G401 (cell line): ENCODE measurements at regions not wholly inside any gene's neighbourhood (a gene's known extent, or its start where the extent isn't known, plus 50 kb on each side); places are given as distances from the start of the nearest gene placed in this dataset.
"Not testable (repeated sequence)": the region's sequence is repeated elsewhere in the genome, so short reads cannot be mapped to it uniquely, and the experiment has no call there.

Experiments
- DNase-seq: peaks from one replicate; pipeline ENCODE4 v3.0.0-alpha.2; 2015; ENCODE audit warnings: low spot score
- in situ Hi-C: cut with HindIII; loops from 2 replicates; pipeline ENCODE4 v1.10.0; 2016; ENCODE audit warnings: low sequenced_read_pairs, mixed read lengths

DNA sequence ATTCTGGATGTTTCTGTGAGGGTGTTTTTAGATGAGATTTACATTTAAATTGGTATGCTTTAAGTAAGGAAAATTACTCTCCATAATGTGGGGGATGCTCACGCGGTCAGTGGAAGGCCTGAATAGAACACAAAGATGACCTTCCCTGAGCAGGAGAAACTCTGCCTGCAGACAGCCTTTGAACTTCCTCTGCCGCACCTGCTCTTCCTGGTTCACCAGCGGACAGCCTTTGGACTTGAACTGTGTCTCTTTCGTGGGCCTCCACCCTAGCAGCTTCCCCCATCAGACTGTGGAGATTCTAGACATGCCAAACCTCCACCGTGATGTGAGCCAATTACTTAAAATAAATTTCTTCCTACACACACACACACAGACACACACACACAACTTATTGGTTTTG lies 210.7 kb downstream of the EFCAB11 start:
- in situ Hi-C loops = no loop called here
- no peak for DNase-seq

DNA sequence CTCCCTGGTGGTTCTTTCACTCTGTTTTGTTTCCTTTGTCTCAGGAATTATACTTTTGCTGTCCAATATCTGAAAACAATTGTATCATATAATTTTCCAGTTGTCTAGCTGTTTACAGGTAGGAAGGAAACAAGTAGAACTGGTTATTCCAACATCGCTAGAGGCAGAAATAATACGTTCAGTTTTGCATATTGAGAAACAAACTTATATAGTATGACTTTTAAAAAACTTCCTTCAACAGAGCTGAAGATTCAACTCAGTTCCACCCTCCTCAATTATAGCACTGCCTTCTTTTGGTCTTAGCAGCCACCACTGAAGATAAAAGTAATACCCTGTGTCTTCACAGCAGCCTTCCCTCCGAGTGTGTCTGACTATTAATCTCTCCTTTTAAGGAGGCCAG lies 214.3 kb downstream of the EFCAB11 start:
- in situ Hi-C loops = no loop called here
- no peak for DNase-seq

DNA sequence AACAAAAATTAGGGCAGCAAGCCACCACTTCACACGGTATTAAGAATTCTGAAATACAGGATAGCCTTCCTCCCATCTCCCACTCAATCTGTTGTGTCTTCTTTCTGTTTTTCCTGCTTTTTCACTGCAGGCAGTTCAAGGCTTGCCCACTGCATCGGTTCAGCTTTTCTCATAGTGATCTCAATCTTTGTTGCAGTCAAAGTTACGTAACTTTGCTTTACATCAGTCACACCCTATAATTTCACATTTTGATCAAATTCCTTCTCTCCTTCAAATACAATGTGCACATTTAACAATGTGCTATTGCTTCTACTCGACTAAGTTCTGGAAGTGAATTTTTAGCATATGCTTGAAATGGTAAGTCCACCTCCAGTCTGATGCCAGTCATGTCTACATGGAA lies 217.6 kb downstream of the EFCAB11 start:
- in situ Hi-C loops = no loop called here
- no peak for DNase-seq

DNA sequence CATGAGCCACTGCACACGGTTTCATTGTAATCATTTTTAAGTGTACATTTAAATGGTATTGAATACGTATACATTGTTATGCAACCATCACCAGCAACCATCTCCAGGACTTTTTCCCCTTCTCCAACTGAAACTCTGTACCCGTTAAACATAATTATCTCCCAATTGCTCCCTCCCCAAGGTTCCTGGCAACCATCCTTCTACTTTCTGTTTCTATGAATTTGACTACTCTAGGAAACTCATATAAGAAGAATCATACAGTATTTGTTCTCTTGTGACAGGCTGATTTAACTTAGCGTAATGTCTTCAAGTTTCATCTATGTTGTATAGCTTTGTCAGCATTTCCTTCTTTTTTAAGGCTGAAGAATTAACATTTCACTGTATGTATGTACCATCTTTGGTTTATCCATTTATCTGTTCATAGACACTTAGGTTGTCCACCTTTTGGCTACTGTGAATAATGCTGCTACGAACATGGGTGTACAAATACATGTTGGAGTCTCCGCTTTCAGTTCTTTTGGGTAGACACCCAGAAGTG lies 223.1 kb downstream of the EFCAB11 start:
- in situ Hi-C loops = no loop called here
- no peak for DNase-seq

DNA sequence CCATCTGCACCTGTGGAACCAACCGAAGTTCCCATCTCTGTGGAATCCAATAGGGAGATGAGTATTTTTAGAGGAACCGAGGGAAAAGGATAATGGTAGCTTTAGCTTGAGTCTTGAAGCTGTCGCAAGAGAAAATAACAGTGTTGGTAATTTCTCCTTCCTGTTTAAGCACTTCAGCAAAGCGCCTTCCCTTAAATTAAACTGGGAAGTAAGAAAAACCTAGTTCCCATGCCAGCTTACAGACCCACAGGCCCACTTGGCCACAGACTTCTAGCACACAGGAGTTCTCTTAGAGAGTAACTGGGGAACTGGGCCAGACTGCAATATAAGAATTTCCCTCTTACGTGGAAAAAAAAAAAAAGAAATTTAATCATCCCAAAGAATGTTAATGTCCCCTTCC lies 223.8 kb downstream of the EFCAB11 start:
- no peak for DNase-seq
- in situ Hi-C loops = no loop called here

DNA sequence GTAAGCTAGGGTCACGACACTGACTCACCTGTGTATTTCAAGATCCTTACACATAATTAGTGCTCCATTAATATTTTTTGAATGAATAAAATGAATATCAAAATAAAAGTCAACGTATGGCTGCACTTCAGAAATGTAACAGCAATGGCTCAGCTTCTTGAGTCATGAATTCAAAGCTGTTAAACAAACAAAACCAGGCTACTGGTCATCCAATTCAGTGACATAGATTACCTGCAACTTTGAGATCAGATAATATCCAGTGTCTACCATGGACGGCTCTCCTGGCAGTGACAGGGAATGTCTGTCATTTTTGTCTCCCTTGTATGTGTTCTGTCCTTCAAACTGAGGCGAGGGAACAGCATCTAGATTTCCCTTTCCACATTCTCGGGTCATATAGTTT lies 225.6 kb downstream of the EFCAB11 start:
- in situ Hi-C loops = no loop called here
- DNase-seq = no peak

DNA sequence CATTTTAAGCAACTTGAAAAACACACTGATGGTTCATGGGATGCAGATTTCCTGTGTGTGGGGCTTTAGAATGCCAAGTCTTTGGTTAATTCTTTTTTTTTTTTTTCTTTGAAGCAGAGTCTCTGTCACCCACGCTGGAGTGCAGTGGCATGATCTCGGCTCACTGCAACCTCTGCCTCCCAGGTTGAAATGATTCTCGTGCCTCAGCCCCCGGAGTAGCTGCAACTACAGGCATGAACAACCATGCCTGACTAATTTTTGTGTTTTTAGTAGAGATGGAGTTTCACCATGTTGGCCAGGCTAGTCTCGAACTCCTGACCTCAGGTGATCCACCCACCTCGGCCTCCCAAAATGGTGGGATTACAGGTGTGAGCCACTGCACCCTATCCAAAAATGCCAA lies 228.3 kb downstream of the EFCAB11 start:
- DNase-seq, in situ Hi-C loops: not testable (repeated sequence)

DNA sequence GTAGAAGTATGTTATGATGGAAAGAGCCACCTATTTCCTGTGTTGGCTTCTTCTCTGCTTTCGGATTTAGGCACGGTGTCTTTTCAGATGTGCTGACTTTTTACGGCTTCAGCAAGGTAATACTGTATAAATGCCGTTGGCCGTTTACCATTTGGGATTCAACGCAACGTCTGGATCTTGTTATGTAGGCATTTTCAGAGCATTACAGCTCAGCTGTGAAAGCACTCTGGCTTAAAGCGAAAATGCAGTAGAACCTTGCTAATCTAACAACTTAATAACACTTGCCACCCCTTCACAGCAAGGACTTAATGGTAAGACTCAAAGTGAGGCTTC lies 229.9 kb downstream of the EFCAB11 start:
- in situ Hi-C loops = no loop called here
- DNase-seq = no peak

DNA sequence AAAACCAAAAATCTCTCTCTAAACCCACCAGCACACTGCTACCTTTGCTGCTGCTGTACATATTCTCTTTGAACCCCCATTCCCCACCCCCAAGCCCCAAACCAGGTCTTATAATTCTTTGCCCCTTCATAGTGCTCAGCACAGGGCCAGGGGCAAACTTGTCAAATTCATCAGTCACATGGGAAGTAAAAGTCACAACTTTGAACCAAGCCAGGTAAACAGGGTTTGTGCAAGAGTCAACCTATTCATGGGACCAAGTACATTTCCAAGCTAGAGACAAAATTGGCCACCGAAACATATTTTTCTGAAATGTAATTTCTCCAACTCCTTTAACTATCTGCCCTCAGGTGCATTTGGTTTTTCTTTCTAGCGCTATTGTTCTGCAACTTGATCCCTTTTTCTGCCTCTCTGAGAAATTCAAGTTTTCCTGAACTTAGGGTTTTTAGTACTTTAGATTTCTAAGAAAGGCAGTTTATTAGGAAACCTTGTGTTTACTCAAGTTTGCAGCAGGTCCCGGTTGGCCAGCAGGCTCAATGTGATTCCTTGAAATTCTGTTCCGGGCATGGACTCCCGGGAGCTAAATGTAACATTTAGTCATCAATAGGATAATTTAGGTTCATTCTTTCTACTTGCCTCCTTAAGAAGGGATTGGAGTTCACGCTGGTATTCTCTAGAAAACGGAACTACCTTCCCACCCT lies 230.5 kb downstream of the EFCAB11 start:
- in situ Hi-C loops = no loop called here

DNA sequence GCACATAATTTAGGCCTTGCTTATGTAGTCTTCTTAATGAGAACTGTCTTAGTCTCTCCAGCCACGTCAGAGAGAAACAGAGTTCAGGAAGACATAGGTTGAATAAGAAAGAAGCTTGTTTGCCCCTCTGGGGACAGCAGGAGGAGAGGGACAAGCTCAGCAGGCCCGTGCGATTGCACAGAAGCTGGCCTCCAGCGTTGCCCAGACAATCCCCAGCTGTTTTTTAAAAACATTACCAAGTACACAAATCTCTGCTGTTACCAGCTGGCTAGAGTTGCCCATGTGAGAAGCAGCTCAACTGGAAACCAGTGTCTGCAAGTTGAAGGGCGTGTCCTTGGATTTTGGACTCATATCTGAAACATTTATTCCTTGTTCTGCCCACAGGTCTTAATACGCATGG lies 232.6 kb downstream of the EFCAB11 start:
- in situ Hi-C loops = no loop called here
- DNase-seq = no peak

More for the DNA sequence above, 230.5 kb downstream of the EFCAB11 start:
- DNase-seq = no peak

DNA sequence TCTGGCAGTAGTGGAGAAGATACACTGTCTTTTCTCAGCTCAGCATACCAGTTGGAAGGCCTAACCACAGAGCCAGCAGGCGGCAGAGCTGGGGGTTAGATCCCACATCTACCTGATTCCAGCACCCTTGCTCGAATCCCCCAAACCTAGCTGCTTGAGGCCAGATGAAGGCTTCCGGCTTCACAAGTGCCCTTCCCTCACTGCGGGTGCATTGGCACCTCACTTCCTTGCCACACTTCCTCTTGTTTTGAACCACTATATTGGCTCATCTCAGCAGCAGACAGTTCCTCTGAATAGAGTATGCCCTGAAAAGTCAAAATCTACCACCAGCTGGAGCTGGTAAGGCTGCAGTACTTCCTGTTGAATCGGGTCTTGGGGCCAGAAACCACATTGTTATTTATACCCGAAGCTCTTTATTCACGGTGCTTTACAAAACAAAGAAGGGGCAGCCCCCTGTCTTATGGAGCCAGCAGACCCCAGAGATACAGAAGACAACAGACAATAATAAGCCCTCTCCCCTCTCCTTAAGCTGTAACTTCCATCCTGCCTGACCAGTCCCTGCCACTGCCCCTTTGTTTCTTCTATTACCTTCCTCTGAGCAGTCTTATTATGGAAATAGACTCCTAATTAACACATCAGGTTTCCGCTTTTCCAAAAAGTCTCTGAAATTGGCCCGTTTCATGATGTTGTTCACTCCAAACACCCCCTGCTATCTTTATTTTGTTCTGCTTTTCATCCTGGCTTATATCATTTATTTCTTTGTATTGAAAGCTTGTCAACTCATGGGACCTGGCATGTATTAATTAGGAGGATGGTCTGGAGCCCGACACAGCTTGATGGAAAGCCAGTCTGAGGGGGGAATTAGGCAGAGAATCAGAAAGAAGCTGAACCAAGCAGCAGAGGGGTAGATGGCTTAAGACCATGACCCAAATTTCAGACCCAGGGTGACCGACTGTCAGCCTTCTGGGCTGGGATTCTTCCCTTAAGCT lies 233.5 kb downstream of the EFCAB11 start:
- in situ Hi-C loops = no loop called here
- no peak for DNase-seq

DNA sequence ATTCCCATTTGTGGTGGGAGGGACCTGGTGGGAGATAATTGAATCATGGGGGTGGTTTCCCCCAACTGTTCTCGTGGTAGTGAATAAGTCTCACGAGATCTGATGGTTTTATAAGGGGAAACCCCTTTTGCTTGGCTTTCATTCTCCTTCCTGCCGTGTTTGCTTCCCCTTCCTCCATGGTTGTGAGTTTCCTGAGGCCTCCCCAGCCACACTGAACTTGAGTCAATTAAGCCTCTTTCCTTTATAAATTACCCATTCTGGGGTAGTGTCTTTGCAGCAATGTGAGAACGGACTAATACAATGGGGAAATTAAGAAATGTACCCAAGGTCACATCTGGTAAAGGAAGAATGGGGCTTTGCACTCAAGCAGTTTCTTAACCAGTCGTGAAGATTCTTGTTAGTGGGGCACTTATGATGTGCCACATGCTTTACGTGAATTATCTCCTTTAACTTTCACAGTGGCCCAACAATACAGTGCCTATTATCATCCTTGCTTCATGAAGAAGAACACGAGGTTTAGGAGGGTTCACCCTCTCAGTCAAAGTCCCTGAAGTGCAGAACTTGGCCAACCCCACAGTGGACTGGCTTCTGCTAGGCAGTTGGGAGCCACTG lies 234.3 kb downstream of the EFCAB11 start:
- DNase-seq = no peak
- in situ Hi-C loops = no loop called here

DNA sequence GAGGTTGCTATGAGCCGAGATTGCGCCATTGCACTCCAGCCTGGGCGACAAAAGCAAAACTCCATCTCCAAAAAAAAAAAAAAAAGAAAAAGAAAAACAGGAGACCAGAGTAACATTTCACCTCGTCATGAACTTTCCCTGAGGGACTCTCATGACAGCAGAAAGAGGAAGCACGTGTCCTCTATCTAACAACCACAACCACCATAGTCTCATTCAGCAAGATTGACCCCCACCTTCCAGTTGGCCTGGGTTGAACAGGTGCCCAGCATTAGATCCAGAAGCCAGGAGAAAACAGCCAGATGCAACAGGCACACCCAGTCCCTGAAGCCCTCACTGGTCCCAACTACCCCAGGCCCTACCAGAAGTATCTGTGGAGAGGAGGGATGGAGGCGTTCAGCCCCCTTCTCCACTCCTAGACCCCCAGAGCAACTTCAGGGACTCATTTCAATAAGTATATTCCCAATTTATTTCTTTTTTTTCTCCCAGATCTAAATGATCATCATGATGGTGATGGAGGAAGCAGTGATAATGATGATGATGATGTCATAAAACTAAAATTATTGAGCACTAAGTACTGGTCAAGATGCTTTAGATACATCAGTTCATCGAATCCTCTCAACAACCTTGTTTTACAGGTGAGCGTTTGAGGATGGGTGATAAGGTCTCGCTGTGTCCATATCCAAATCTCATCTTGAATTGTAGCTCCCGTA lies 235.0 kb downstream of the EFCAB11 start:
- no peak for DNase-seq
- in situ Hi-C loops = no loop called here

DNA sequence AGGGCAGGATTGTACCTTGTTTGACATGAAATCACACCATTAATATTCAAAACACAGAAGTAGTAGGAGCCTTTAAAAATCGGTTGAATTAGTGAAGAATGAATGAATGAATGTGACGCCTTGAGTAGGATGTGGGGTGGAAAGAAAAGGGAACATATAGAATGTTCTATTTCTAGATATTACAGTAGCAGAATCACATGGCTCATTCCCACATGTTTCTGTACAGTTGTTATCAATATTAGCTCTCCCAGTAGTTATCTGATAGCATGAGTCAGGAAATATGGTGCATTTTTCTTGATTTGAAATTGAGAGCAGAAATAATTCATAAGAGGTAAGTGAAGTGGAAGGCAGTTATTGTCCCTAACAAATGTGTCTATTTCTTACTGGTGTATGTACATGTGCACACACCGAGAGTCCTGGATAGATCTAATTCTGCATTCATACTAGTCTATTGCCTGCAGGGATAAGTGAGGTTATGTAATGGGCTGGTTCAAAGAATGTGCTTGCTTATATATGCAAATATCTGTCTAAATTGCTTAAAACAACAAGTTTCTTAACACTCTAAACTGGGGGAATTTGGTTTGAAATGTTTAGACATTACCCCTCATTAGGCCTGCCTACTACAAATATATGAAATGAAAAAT lies 245.4 kb downstream of the EFCAB11 start:
- in situ Hi-C loops = no loop called here
- no peak for DNase-seq

DNA sequence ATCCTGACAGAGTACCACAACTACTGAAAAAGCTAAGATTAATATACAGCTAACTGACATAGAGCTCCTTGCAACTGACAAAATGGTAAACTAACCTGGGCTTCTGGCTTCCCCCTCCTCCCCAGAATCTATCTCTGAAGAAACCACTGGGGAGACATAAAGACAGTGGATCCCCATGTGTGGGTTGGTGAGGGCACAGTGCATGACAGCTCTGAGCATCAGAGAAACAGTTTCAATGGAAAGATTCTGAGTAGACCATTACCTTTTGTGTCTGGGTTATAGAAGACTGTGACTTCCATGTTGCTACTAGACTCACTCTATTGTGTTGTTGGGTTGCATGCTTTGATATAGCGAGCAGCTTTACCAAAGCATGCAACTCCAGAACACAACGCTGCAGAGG lies 247.4 kb downstream of the EFCAB11 start:
- DNase-seq = no peak
- in situ Hi-C loops = no loop called here

DNA sequence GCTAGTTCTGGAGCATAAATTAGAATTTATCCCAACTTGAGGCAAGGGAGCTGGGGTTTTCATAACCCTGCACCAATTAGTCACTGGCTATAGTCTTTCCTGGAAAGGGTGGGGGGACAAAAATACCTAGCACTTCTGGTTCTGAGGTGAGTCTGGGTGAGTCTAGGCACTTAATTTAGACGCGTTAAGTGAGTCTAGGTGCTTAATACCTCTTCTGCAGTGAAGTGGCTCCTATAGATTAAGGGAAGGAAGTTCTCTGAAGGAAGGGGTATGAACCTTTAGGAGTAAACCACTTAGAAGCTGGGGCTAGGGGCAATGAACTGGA lies 251.7 kb downstream of the EFCAB11 start:
- no peak for DNase-seq

DNA sequence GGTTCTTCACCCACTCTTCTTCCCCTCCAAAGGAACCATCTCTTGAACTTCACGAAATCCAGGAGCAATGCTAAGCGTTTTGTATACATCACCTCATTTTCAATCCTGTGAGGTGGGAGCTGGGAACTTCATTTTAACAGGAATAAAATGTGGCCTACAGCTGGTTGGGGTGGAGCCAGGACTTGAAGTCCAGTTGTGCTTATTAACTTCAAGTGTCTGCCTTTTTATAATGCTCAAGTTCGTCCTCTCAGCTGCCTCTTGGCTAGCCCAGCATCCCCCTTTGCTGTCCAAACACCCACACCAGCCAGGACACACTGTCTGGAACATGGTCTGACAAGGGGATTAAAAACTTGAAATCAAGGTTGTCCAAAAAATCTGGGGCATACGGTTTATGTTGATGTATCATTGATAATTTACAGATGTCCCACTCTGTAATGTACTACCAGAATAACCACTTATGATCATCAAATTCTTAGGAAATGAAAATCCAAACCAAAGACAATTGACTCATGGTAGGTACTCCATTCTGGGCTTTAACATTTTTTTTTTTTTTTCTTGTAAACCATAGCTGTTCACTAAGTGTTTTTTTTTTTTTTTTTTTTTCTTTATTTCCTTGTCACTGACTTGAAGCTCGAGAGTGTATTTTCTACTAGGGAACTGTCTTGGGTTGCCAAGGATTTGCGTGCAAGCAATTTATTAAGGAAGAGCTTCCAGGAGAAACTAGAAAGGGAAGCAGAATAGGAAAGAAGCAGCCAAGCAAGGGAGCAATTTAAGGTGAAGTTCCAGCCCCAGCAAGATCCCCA lies 252.3 kb downstream of the EFCAB11 start:
- peak; percentile 16 for DNase-seq
- in situ Hi-C loops = no loop called here

More for the DNA sequence above, 251.7 kb downstream of the EFCAB11 start:
- in situ Hi-C loops = no loop called here
